Epidermal melanocyte (primary cell): ENCODE measurements at regions not wholly inside any gene's neighbourhood (a gene's known extent, or its start where the extent isn't known, plus 50 kb on each side); places are given as distances from the start of the nearest gene placed in this dataset.
"Not testable (repeated sequence)": the region's sequence is repeated elsewhere in the genome, so short reads cannot be mapped to it uniquely, and the experiment has no call there.

Source experiments
- DNase-seq: peaks from one replicate; pipeline ENCODE4 v3.0.0; 2011; ENCODE audit warnings: low spot score; ENCODE audit not compliant: insufficient read length

GRCh38 chr9:42239445-42240260 lies 56.2 kb downstream of the SPATA31A6 start:
- DNase-seq = not testable (repeated sequence)

- DNase-seq = not testable (repeated sequence)
These were observed 56.8 kb downstream of the SPATA31A6 start for GRCh38 chr9:42240261-42240579.

DNA sequence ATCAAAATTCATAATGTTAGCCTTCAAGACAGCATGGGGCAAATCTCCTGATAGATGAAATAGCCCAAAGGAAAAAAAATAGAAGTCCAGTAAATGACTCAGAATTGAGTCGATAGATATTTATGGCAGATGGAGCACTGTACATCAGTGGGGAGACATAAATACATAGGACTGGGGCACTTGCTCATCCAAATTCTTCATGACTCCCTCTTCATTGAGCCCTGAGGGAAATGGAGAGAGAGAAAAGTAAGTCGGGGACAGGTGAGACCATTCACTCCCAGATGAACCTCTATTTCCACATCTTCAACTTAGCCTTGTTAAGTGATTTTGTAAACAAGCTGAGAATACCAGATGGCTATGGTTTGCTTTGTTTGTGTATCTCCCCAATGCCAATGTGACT lies 59.8 kb downstream of the SPATA31A6 start:
- not testable (repeated sequence) for DNase-seq

DNA sequence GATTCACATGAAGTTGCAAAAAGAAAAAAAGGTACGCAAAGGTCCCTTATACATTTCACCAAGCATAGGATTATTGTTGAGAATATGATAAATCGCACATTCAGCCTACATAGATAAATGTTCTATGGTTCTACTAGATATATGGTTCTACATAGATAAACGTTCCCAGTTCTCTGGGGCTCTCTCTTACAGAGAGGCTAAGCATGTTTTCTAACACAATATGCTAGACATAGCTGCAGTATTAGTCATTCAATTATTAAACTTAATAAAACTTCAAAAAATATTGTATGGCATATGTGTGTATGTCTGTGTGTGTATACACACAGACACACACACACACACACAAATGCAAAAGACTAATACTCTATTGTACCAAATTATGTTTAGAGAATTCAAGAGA lies 60.4 kb downstream of the SPATA31A6 start:
- not testable (repeated sequence) for DNase-seq

- not testable (repeated sequence) for DNase-seq
These were observed 85.3 kb downstream of the SPATA31A6 start for GRCh38 chr9:42268729-42269128.

GRCh38 chr9:42269171-42269570 lies 85.7 kb downstream of the SPATA31A6 start:
- not testable (repeated sequence) for DNase-seq

DNA sequence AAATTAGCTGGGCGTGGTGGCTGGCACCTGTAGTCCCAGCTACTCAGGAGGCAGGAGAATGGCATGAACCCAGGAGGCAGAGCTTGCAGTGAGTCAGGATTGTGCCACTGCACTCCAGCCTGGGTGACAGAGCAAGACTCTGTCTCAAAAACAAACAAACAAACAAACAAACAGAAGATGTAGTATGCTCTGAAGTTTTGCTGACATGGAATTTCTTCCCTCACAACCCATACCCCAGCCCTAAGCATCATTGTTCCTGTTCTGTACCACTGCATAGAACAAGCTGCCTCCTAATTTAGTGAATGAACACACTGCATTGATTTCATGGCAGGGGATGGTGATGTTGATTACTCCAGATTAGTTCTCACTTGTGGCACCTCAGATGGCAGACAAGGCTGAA lies 89.7 kb downstream of the SPATA31A6 start:
- DNase-seq = not testable (repeated sequence)

- DNase-seq = no peak
These were observed 91.7 kb downstream of the SPATA31A6 start for GRCh38 chr9:42275141-42275540.

GRCh38 chr9:42282531-42283178 lies 99.2 kb downstream of the SPATA31A6 start:
- not testable (repeated sequence) for DNase-seq

DNA sequence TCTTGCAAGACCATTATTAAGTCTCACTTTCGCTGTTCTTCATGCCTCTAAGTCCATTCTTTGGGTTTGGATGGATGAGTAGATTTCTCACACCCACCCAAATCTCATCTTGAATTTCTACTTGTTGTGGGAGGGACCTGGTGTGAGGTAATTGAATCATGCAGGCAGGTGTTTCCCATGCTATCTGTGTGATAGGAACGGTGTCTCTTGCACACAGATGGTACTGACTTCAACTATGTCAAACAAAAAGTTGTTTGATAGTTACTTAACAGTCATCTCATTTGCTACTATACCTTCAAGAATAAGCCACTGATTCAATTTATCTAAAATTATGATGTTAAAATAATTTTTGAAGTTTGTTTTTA lies 99.7 kb downstream of the SPATA31A6 start:
- DNase-seq = not testable (repeated sequence)

- DNase-seq = not testable (repeated sequence)
These were observed 102.8 kb downstream of the SPATA31A6 start for GRCh38 chr9:42286145-42286845.

DNA sequence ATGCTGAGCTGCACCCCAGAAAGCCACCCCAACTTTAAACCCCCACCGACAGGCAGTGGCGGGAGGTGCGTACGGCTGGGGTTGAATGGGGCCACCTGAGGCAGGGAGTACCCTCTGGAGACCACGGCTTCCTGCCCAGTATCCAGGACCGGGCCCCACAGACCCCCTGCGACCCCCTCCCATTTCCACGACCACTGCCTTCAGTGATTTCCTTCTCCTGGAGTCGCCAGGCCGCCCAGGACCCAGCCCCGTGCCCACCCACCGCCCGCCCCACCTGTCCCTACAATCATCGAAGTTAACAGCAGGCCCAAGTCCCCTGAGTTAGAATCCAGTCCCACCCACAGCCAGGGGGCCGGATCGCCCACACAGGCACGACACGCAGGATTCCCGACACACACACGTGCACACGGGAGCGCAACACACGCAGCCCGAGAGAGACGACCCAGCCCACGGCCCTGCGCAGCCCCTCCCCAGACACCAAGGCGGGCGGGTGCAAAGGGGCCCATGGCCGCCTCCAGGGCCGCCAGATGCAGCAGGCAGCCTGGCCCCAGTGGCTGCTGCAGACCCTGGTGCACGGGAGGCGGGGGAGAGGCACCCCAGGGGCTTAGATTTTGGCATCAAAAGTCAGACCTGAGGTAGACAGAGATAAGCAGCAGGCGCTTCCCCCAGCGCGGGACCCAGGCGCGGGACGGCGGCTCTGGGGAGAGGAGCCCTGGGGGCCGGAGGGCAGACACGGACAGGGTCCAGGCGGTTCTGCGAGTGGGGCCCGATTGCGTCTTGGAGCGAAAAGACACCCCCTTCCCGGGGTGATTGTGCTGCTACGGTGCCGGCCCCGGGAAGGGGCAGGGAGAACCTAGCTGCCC lies 104.8 kb downstream of the SPATA31A6 start:
- DNase-seq = not testable (repeated sequence)

DNA sequence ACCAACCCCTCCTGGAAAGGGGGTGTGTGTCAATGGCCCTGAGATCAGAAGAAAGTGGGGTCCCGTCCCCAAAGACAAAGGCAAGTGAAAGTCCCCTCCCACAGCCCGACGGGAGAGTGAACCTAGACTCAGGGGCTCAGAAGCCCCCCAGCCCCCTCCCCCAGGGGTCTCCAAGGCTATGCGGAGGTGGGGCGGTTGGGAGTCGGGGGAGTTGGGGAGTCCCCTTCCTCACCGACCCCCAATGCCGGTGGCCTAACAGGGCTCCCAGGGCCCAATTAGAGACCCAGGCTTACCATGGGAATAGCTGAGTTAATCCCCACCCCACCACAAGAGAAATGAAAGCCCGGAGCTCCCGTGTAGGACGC lies 105.4 kb downstream of the SPATA31A6 start:
- not testable (repeated sequence) for DNase-seq

- not testable (repeated sequence) for DNase-seq
These were observed 116.7 kb downstream of the SPATA31A6 start for GRCh38 chr9:42300124-42300523.

DNA sequence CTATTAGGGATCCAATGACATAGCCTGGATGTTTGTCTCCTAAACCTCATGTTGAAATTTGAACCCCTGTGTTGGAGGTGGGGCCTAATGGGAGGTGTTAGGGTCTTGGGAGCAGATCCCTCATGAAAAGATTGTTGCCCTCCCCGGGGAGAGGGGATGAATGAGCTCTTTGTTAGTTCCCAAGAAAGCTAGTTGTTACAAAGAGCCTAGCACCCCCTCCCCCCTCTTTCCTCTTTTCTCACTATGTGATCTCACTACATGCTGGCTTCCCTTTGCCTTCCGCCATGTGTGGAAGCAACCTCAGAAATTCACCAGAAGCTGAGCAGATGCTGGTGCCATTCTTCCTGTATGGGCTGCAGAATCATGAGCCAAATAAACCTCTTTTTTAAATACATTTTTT lies 123.2 kb downstream of the SPATA31A6 start:
- DNase-seq = not testable (repeated sequence)

DNA sequence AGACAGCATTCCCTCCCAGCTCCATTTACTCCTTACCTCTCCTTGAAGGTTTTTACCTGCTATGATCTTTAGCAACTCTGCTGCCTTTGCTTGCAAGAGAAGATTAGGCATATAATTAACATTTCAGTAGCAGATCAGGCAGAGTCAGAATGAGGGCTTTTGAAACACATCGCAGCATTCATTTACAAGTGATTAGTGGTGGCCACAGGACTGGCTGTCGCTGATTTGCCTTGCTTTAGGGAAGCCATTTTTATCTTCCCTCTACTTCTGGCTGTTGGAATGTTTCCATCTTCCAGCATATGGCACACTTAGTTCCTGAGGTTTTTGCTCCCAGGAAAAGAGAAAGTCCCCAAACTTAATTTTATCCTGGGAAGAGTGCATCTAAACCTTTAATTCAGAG lies 124.0 kb downstream of the SPATA31A6 start:
- DNase-seq = not testable (repeated sequence)

DNA sequence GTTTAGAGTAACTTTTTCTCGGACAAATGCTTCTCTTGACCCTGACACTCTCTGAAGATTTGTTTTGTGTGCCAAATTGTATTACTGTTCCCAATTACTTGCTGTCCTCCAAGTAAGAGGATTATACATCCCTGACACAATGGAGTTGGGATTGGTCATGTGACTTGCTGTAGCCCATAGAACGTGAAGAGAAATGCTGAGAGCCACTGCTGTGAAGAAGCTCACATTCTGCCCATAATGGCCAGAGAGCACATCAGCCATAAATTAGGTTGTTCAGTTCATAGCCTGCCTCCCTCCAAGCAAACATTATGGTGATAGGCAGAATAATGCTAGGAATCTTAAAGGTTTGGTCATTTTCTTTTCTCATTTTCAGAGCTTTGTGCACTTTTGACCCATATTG lies 127.5 kb downstream of the SPATA31A6 start:
- DNase-seq = not testable (repeated sequence)

DNA sequence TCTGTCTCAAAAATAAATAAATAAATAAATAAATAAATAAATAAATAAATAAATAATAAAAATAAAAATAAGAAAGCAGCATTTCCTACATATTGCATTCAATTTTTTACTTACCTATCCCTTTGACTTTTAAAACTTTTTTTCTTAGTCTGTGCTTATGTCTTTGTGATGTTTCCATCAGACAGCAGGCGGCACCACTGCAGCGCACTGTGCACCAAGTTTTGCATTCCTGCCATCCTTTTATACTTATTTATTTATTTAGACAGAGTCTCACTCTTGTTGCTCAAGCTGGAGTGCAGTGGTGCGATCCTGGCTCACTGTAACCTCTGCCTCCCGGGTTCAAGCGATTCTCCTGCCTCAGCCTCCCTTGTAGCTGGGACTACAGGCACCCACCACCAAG lies 132.6 kb downstream of the SPATA31A6 start:
- not testable (repeated sequence) for DNase-seq

DNA sequence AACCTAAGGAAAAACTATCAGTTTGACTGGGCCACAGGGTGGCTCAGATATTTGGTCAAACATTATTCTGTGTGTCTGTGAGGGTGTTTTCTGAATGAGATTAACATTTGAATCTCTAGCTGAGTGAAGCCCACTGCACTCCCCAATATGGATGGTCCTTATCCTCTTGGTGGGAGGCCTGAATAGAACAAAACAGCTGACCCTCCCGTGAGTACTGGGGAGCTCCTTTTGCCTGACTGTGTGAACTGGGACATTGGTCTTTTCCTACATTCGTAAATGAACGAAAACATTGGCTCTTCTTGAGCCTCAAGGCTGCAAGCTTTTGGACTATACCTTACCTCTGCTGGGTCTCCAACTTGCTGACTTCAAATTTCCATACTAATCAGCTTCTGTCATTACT lies 134.2 kb downstream of the SPATA31A6 start:
- DNase-seq = not testable (repeated sequence)

GRCh38 chr9:42323084-42323809 lies 139.8 kb downstream of the SPATA31A6 start:
- DNase-seq = not testable (repeated sequence)

- not testable (repeated sequence) for DNase-seq
These were observed 141.7 kb downstream of the SPATA31A6 start for GRCh38 chr9:42325142-42325541.
